GM19043 (cell line): ENCODE measurements at regions not wholly inside any gene's neighbourhood (a gene's known extent, or its start where the extent isn't known, plus 50 kb on each side); places are given as distances from the start of the nearest gene placed in this dataset.
"Not testable (repeated sequence)": the region's sequence is repeated elsewhere in the genome, so short reads cannot be mapped to it uniquely, and the experiment has no call there.

Experiments
- ATAC-seq: cut with Tn5 transposase; IDR thresholded peaks from one replicate; pipeline ENCODE4 v1.9.1; 2021; ENCODE audit warnings: low read depth; ENCODE audit not compliant: unreplicated experiment

DNA sequence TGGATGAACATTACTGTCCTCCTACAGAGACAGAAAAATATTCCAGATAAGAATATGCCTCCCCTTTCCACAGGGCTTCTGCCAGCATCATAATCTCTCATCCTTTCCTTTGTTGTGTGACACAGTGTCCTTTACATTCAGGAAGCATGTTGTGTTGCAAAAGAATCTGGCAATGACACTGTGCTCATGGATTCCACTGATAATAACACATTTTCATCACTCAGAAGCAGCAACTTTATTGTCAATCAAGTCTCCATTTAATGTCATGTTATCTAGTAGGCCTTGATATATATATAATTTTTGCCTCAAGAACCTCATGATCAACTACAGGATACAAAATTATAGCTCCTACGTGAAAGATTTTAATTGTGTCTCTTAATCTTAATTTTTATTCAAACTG, 833.9 kb downstream of the FSTL5 start:
- no peak for ATAC-seq

DNA sequence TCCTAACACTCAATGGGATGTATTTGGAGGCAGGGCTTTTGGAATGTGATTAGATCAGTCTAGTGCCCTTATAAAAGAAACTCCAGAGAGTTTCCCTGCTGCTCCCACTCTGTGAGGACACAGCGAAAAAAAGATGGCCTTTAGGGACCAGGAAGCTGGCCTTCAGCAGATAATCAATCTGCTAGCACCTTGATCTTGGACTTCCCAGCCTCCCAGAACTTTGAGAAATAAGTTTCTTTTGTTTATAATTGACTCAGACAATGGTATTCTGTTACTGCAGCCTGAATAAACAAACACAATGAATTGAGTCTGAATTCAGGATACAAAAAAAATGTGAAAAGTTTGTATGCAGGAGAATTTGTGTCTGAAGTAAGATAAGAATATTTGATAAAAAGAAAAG, 842.1 kb downstream of the FSTL5 start:
- no peak for ATAC-seq

DNA sequence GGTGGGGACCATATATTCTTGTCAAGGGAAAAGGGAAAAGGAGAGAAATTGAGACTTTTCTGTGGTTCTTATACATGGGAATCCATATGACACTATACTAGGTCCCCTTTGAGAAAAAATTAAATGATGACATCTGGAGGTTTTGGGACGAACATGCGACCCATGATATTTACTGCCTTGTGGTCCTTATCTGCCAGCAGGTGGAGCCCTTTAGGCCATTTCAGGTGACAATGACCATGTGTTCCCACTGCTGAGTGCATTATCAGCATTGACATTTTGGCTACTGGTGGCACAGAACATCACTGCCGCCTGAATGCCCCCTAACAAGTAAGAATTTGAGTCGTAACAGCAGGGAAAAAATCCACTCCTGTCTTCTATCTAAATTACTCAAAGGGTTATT, 843.4 kb downstream of the FSTL5 start:
- peak; percentile 55 for ATAC-seq

DNA sequence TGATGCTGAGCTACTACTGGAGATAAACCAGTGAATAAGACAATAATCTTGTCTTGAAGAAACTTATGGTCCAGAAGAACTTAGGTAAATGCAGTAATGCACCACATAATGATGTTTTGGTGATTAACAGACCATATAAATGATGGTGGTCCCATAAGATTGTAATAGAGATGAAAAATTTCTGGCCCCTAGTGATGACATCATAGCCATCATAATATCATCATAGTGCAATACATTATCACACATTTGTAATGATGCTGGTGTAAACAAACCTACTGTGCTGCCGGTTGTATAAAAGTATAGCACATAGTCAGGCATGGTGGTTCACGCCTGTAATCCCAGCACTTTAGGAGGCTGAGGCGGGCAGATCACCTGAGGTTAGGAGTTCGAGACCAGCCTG, 846.8 kb downstream of the FSTL5 start:
- ATAC-seq, result no peak

DNA sequence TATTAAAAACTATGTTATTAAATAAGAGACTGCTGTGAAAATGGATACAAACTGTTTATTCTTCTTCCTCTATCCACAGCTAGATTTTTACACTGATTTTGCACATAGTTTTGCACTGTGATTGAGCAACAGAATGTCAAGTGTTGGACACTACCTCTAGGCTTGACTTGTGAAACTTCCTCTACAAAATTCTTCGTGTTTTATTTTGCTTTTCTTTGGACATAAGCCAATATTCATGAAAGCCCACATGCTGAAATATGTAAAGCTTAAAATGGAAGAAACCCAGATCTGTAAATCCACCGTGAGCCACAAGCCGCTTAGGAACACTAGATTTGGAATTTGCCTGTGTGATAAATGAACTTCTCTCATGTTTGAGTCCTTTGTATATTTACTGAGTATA, 849.4 kb downstream of the FSTL5 start:
- no peak for ATAC-seq

DNA sequence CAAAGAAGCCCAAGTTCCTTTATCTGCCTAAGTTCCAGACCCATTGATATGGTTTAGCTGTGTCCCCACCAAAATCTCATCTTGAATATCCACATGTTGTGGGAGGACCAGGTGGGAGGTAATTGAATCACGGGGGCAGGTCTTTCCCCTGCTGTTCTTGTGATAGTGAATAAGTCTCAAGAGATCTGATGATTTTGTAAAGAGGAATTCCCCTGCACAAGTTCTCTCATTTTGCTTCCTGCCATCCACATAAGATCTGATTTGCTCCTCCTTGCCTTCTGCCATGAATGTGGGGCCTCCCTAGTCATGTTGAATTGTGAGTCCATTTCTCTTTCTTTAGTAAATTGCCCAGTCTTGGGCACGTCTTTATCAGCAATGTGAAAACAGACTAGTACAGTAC, 860.2 kb downstream of the FSTL5 start:
- no peak for ATAC-seq

DNA sequence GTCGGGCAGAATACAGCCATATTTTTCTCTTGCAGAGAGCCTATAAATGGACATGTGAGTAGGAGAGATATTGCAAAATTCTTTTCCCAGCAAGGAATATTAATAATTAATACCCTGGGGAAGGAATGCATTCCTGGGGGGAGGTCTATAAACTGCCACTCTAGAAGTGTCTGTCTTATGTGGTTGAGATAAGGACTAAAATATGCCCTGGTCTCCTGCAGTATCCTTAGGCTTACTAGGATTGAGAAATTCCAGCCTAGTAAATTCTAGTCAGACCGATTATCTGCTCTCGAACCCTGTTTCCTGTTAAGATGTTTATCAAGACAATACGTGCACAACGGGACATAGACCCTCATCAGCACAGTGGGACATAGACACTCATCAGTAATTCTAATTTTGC, 872.6 kb downstream of the FSTL5 start:
- no peak for ATAC-seq

DNA sequence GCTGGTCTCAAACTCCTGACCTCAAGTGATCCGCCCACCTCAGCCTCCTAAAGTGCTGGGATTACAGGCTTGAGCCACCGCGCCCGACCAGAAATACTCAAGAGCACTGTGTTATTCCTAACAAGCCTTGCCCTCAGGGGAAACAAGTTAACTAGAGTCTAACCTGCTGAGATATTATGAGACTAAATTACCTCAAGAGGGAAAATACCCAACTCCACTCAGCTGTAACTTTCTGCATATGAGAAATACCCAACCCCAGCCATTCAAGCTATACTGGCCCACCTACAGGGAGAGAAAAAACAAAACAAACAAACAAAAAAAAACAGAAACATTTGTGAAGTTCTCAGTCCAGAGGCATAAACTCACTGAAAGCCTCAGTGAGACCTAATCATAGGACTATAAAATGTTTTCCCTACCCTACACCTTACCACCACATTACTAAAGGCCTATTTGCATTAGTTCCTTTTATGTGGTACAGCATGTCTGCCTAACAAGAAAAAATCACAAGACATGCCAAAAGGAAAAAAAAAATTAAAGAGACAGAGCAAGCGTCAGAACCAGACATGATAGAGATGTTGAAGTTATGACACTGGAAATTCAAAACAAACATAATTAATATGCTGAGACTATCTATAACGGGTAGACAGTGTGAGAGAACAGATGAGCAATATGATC, 876.0 kb downstream of the FSTL5 start:
- no peak for ATAC-seq

DNA sequence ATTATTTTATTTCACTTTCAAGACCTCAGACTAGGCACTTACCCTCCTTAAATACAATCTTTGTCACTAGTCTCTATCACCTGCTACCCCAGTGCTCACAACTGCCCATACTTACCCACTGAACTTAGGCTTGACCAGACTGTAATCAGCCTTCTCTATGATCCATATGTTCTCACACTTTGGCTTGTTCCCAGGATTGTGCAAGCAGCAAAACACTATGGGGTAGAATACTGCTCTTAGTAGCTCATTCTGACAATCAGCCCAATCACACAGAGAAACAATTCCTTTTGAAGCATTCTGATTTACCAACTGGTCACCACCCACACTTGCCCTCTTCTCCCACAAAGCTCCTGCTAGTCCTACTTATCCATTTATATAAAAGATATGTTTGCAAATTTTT, 878.3 kb downstream of the FSTL5 start:
- no peak for ATAC-seq

DNA sequence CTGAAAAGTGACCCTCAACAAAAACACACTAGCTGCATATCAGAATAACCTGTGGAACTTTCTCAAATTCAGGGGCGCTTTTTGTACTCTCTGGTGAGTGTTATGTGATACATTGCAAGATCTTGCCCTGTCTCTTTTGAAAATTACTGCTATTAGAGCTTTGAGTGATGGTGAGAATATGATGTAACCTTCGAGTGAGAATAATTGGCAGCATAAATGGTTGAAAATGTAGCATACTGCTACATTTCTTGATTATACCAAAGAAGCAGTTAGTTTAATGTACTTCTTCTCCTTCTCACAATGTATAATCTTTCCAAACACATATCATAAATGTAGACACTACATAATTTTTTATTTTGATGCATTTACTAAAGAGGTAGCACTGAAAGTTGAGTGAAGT, 882.9 kb downstream of the FSTL5 start:
- no peak for ATAC-seq

DNA sequence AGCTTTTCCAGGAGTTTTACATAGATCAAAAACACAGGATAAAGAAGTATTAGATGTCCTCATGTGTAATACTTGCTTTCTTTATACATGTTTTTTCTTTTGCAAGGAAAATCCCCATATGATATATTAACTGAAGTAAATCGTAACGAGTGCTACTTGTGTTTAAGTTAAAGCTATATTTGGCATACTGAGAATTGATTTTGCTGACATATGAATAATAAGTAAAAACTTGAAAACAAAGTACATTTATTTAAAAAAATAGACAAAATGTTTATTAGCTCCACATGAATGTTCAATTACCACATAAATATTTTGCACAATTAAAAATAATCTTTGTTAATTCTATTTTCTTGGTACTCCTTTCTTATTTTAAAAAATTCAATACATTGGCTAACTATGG, 884.7 kb downstream of the FSTL5 start:
- ATAC-seq, result no peak

DNA sequence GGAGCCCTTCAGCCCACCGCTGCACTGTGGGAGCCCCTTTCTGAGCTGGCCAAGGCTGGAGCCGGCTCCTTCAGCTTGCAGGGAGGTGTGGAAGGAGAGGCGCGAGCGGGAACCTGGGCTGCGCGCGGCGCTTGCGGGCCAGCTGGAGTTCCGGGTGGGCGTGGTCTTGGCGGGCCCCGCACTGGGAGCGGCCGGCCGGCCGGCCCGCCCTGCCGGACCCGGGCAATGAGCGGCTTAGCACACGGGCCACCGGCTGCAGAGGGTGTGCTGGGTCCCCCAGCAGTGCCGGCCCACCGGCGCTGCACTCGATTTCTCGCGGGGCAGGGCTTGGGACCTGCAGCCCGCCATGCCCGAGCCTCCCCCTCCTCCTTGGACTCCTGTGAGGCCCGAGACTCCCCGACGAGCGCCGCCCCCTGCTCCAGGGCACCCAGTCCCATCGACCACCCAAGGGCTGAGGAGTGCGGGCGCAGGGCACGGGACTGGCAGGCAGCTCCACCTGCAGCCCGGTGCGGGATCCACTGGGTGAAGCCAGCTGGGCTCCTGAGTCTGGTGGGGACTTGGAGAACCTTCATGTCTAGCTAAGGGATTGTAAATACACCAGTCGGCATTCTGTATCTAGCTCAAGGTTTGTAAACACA, 886.5 kb downstream of the FSTL5 start:
- ATAC-seq, result not testable (repeated sequence)

DNA sequence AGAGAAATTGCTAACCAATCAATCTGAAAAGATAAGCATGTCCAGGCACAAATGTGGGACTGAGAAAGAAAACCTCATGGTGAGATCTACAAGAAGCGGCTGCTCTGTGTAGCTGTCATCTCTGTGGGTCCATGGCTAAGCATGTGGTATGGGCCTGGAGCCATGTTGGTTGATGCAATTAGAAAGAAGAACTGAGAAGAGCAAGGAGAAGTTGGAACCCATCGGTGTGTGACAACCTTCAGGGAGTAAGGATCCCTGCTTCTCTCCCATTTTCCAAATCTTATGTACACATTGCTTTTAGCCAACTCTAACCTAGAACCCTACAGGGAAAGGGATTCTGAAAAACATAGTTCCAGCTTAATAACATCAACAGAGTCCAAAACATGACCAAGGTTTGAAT, 890.2 kb downstream of the FSTL5 start:
- no peak for ATAC-seq

DNA sequence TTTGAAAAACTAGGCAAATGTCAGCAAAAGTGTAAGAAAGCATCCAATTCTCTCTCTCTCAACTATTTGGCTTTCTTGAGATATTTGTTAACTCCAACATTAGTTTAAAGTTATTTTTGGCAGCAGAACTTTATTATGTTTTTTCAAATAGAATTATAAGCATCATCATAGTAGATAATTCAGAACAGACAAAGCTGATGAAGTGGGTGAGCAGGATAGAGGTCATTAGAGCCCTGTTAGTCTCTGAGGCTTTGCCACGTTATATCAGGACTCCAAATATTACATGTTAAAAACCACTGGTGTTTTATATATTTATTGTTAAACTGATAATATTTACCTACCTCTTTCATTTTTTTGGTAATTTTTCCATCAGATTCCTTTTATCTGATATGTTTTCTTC, 903.0 kb downstream of the FSTL5 start:
- ATAC-seq, result no peak

DNA sequence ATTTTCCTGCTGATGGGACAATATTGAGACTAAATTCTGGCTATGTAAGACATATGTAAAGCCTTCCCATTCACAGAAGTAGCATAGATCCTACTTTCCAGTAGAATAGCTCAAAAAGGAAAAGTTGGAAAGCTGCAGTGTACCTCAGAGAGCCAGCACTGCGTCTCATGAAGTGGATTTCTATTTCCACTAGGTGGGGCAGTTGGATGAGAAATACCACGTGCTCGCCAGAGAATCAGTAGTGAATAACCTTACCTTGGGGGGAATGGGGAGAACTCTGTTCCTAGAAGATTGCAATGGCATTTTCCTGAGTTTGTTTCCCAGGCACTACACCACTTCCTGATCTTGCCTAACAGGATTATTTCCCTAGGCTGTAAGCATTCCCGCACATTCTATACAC, 907.1 kb downstream of the FSTL5 start:
- no peak for ATAC-seq

DNA sequence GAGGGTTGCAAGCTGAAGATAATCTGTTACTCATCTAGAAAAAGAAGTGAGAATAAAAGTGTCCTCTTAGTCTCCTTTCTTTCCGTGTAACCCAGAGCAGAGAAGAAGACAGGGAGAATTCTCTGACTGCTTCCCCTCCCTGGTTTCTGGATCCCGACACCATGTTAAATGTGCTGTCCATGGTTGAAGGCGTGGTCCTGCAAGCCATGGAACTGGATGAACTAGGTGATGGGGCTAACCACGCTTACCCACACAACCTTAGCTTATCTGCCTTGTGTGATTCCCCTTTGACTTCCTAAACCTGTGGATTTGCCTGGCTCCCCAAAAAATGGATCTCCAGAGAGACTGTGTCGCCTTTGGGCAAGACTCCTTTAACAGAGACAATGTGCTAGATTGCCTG, 907.6 kb downstream of the FSTL5 start:
- ATAC-seq, result no peak

DNA sequence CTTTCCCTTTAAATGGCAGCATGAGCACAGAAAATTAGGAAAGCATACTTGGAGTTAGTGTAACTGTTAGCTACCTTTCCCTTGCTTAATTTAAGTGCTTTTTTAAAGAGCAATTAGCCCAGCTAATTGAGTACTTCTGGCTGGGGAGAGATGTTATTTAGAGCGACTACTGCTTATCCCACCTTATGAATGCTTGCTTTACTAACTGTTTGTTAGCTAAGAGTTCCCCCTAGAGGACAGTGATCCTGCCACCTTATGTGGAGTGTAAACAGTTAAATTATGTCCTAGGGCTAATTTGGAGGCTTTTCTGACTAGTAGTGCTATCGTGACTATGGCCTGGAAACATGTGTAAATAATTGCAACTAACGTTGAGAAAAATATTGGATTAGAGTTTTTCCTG, 909.4 kb downstream of the FSTL5 start:
- ATAC-seq, result no peak

DNA sequence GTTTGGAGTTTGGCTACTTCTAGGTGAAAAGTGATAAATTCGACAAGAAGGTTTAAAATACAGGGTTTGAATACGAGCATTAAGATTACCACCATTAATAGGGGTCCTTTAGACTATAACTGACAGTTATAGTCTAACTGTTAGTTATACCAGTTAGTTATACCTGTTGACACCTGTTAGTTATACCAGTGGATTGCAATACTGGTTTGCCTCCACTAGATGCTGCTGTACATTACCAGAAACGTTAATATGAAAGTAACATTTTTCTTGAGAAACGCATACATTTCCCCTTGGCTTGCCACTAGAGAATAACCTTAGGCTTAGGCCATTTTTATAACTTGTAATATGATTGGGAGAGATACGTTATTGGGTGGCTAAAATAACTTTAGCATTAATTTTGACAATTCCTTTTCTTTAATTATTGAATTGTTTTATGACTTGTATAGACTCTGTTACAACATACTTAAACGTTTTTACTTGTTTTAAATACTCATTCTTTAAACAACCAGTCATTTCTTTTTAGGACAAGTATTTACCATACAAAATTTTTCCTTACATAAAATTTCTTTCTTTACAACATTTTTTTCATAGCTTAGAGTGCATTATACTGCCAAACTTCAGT, 911.2 kb downstream of the FSTL5 start:
- ATAC-seq, result peak; percentile 64

DNA sequence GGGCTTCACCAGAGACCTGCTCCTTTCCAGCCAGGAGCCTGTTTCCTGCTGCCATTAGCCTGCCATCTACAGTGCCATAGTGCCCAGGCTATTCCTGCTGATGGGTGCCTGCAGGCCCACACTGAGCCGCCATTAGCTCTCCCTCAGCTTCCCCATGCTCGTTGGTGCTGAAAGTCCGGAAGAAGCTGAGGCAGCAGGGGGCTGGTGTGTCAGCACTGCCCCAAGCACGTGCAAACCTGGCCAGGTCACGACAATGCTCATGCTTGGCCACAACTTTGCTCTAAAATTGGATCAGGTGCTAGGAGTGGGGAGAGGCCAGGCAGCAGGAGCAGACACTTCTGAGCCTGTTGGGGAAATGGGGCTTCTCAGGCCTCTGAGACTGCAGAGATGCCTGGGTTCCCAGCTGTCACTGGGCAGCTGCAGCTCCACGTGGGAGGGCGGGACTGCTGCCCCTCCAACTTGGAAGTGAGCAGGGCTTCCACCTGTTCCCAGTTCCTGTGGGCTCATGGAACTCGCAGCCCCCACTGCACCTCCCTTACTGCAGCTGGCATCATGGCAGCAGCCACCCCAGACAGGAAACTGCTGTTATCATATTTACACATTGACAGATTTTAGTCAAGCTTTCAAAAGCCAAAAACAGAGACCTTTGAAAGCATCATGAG, 913.9 kb downstream of the FSTL5 start:
- ATAC-seq, result no peak

DNA sequence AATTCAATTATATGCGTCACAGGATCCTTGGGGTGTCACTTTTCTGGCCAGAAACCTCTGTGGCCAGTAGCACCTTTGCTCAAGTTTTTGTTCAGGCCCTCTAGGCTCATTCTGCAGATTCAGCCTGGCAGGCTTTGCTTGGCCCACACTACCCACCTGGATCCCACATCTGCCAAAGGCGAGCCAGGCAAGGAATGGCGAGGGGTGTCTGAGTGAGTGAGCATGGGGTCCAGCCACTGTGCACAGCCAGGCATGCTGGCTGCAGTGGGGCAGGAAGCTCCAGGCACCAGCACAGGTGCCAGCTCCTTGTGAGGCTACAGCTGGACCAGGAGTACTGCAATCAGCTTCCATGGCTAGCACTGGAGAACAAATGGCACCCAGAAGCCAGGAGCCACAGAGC, 914.9 kb downstream of the FSTL5 start:
- ATAC-seq, result no peak

DNA sequence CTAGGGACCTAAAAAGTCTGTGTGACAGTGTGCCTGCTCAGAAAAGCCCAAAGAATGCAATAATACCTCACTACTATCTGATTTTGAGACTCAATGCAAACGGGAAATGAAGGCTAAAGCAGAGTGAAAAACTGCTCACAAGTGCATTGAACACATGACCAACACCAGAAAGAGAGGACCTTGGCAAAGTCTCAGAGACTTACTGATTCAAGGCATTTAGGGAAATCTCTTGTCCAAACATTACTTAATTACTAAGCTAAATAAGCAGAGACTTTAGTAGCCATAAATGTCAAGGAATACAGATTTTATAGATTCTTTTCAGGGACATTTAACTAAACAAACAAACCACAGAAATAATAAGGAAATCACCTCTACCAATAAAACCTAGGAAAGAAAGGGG, 916.0 kb downstream of the FSTL5 start:
- no peak for ATAC-seq

DNA sequence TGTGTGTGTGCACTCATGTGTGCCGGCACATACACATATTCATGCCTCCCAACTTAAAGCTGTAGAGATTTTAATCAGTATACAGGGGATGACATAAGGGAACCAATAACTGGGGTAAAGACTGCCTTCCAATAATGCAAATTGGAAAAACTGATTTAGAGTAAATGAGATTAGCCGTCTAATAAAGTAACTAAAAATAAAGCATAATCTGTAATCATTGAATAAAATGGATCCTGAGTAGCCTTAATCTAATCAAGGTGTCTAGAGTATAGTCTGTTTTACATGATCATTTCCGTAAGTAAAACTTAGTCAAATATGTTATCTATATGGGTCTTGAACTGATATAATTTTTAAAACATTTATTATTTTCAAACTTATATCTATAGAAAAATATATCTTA, 925.8 kb downstream of the FSTL5 start:
- ATAC-seq, result no peak
